Pulmonary artery endothelial cell (primary cell): ENCODE measurements at regions not wholly inside any gene's neighbourhood (a gene's known extent, or its start where the extent isn't known, plus 50 kb on each side); places are given as distances from the start of the nearest gene placed in this dataset.

Source experiments
- DNase-seq: peaks from one replicate; pipeline ENCODE4 v3.0.0-alpha.2; 2011; ENCODE audit warnings: low read depth, low spot score

DNA sequence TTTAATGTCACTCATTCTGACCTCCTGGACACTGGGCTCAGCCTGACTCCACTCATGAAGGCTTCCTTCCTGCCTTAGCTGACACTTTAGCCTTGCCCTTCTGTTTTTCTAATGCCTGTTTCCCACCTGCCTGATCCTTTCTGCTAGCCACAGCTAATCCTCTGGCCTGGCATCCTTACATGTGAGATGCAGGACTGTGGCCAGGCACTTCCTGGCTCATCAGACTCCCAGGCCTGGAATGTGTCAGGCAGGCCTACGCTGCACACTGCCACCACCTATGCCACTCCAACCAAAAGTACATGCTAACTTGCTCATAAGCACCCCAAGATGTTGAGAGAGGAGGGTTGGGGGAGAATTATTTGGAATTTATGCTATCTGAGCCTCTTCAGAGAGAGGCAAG is 138.8 kb upstream of the NALF2 start:
- DNase-seq, result no peak

DNA sequence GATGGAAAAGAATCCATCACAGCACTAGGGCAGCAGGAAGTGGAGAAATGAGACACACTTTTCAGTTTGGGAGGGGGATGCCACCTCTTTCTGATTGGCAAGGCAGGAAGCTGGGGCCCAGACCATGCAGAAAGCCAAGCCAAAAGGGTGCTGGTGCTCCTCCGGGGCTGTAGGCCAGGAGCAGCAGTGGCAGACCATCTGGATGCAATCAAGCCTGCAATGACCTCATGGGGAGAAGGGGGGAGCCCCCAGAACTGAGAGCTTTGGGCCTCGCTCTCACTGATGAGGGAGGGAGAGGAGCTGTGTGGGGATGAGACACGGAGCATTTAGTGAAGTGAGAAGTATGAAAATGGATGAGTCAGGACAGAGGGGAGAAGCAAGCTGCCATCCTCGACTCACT is 141.3 kb upstream of the NALF2 start:
- DNase-seq, result no peak

DNA sequence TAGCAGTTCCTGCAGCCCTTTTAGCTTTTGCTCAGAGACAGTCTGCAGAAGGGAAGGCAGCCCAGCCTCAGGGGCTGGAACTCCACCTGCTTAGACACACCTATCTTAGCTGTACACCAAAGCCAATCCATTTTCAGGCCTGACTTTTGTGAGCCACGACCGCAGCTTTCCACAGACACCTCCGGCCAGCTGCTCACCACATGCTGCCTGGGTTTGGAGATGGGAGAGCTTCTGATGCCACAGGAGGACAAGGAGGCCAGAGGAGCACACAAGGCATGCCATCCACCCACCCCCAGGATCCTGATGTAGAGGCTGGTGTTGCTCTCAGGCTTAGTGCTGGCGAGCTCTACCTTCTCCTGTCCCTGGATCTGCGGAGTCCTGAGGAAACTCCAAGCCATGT is 141.8 kb upstream of the NALF2 start:
- DNase-seq, result no peak

DNA sequence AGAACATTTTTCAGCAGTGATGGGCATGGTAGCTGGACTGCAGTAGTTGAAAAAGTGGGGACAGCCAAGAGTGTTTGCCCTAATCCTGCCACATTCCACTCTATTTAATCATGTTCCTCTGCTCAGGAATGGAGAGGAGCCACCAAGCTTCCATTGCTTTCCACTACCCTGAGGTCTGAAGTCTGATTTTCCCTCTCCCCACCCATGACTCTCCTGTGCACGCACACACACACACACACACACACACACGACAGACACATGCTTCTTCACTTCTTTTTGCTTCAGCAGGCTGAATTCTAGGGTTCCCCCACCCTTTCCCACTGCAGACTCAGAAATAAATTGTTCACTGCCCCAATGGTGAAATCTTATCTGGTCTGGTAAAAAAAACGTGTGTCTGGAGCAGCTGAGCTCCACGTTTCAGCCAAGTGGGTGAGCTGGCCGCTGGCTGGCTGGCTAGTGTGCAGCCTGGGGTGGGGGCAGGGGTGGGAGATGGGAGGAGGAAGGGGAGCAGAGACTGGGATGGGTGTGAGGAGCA is 142.7 kb upstream of the NALF2 start:
- DNase-seq, result no peak

DNA sequence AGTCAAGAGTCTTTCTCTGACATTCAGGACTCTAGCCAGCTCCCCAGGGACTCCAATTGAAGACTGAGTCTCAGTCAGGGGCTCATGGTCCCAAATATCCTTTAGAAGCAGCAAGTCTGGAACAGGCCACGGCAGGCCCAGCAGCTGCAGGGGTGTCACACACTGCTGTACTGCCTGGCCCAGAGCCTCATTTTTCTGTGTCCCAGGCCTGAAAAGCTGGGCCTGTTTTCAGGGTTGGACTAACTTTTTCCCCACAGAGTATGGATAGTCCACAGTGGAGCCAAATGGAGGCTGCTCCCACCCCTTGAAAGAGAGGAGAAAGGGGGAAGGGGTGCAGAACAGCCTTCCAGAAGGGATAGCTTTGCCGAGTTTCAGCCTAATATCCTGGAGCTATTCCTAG is 146.8 kb upstream of the NALF2 start:
- DNase-seq, result no peak

DNA sequence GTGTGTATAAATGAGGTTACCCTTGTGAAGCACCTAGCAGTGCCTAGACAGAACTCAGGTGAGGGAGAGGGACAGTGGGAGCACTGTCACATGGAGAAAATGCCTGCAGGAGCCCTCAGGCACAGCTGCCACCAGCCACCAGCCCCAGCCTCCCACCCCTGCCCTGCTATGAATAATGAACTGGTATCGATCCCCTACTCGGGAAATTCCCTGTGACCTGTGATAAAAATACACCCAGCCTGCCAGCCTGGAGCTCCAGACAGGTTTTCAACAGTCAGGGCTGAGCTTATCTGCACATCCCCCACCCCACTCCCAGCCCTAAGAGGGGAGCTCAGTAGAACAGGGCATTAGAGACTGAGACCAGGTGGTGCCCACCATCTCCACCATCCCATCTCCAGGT is 159.6 kb upstream of the PJA1 start:
- no peak for DNase-seq

DNA sequence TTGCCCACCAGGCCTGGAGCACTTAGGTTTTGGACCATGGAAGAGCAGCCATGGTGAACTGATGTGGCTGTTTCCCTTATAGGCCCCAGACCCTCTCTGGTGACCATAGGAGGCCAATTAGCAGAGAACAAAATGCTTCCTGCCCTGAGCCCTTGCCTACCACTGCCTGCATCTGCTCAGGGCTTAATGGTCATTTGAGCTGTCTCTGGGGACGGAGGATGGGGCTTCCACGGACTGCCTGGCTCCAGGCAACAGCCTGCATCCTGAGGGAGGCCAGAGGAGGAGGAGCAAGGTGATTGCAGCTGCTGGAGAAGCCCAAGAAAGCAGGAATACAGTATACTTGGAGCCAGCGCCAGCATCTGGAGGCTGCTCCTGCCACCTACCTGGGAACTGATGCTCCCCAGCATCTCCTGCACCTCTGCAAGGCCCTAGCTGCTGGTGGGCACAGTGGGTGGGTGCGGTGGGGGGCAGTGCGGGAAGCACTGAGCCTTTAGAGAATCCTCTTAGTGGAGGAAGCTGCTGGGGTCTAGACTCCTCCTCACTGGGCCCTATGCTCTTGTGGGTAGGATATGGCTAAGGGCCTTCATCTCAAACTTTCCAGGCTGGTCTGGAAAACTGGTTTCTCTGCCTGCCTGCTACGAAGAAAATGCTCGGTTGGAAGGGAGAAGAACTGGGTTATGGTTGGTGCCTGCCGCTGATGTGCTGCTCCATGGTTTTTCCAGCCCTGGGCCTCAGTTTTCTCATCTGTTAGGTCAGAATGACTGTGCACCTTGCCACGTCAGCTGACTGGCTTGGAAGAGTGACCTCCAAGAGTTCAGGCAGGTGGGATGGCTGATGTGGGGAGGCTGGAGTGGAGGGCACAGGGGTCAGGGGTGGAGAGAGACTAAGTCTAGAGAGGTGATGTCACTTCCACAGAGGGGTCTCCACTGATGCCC is 158.8 kb upstream of the PJA1 start:
- no peak for DNase-seq

DNA sequence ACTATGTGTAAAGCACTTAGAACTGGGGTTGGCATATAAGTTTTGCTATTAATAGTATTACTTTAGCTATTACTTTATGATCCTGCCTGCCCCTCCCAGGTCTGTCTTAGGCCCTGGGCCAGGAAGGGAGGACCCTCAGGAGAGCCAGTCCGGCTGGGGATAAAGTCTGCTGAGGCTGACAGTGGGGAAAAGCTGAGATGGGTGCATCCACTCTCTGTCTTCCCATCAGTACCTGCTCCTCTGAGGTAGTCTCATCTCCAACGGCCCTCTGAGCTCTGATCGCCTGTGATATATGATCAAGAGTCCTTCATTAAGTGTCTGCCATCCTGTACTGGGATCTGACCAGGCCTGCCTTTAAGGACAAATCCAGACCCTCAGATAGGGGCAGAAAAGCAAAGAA is 156.5 kb upstream of the PJA1 start:
- no peak for DNase-seq

DNA sequence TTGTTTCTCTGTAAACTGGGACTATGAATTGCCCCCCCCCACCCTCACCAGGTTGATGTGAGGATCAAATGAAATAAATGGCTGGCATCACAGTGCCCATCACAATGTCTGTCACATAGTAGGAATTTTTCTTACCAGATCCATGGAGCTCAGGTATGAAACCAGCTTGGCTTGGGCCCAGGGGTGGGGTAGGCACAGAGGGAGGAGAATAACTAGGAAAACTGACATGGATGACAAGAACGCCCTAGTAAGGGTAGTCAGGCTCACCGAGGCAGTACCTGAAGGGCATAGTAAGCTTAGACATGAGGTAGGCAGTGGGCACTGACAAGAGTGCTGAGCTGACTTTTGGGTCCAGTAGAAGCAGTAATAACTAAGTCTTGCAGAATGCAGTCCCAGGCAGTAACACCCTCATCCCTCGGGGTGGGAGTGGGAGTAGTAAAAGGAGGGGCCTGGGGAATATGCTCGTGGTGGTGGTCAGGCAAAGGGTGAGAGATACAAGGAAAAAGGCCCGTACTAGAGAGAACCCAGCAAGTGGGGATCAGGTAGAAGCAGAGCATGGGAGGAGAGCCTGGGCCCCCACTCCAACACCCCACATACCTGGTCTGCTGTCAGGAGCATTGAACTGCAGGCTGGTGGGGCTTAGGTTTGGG is 155.9 kb upstream of the PJA1 start:
- no peak for DNase-seq

DNA sequence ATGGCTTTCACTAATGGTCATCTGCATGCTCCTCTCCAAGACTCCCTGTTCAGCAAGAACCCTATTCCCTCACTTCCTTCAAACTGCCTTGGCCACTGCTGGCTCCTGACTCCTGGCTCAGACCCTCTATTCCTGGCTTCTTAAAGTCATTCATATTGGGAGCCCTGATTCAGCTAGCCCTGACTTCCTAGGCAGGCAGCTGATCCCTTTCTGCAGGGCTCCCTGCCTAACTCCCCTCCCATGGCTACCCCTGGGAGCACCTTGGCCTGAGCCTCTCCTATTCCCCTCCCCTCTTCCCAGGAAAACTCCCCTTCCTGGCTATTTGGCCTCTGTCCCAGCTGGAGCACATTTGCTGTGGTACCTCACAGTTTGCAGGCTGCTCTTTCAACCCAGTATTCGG is 154.9 kb upstream of the PJA1 start:
- no peak for DNase-seq

DNA sequence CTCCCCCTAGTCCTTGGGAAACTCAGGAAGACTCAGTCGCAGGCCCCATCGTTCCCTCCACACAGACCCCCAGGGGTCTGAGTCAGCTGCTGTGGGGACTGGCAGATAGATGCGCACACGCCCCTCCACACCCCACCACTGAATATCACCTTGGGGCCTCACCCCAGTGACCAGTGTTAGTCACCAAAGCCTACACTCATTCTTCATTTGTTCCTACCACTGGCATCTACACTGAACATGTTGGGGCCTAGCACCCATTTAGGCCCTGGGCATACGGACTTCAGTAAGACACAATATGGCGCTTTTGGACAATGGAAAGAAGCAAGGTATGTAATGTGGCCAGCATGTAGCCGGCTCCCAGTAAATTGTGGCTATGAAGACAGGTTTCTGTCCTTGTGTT is 154.1 kb upstream of the PJA1 start:
- DNase-seq, result no peak

DNA sequence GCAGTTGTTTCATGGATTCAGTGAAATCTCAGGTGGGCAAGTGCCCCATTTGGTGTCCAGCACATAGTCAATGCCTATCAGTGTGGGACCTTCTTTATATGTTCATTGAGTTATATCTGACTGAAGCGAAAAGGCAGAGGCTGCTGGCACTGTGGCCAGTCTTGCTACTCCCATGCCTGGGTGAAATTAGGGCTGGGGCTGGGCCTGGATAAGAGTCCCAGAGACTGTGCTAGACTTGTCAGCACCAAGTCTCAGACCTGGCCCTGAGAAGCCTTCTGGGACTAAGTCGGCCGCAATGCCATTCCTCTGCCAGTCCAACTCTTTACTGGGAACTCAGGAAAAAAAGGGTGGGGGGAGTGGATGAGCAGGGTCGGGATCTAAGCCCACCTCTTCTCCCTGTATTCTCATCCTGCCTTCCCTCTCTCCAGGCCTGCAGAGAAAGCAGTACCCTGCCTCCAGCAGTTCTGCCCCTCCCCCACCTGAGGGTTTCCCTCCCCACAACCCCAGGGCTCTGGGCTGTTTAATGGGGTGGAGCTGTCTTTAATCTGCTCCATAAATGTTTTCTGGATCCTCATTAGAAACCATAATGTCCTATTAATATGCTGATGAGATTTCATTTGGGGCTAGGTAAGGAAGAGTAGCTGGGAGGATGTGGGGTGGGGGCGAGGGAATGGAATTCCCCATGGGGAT is 153.5 kb upstream of the PJA1 start:
- DNase-seq, result no peak

DNA sequence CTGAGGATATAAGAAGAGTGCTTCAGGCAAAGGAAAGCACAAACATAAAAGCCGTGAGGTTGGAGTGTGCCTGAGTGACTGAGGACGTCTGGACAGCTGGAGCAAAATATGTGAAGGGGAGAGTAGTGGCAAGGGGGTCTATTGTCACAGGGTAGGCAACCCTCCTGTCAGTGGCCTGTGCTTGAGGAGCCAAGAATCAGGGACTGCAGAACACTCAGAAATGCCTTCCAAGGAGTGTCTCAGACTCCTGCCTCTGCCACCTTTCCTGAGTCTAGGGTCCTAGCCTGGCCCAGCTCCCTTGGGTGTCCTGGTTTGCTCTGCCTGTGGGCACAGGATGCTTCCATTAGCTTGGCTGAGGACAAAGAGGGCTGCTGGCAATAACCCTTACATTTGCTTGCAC is 152.5 kb upstream of the PJA1 start:
- DNase-seq, result no peak

DNA sequence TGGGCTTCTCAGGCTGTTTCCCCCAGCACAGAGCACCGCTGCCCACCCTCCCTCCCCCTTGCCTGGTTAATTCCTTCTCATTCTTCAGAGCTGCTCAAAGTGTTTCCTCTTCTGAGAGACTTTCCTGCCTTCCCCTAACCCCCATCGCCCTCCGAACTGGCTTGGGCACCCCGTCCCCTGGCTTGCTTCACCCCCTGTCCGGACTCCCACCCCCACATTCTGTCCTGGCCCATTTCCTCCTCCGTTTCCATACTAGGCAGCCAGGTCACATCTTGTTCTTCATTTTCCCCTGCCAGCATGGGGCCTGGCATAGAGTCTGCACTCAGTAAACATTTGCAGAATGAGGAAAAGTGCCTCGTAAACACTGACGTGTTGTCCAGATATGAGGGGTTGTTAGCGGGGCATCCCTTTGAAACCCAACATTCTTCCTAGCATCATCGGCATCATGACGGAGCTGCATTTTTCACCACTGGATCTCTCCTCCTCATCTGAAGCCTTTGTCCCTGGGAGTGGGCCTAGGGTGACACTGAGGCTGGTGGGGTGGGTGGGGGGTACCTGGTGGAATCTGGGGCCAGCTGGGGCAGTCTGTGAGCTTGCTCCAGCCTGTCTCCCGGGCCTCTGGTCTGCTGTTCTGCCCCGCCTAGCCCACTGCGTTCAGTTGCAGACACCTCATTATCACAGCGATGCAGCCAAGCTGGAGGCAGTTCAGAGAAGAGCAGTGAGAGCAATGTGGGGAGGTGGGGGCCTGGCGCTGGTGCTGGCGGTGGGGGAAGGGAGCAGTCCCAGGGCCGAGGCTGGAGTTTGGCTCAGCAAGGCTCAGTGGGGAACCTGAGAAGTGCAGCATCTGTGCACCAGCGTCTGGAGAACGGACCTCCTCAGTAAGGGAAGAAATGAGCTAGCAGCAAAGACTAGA is 149.4 kb upstream of the PJA1 start:
- DNase-seq, result no peak

DNA sequence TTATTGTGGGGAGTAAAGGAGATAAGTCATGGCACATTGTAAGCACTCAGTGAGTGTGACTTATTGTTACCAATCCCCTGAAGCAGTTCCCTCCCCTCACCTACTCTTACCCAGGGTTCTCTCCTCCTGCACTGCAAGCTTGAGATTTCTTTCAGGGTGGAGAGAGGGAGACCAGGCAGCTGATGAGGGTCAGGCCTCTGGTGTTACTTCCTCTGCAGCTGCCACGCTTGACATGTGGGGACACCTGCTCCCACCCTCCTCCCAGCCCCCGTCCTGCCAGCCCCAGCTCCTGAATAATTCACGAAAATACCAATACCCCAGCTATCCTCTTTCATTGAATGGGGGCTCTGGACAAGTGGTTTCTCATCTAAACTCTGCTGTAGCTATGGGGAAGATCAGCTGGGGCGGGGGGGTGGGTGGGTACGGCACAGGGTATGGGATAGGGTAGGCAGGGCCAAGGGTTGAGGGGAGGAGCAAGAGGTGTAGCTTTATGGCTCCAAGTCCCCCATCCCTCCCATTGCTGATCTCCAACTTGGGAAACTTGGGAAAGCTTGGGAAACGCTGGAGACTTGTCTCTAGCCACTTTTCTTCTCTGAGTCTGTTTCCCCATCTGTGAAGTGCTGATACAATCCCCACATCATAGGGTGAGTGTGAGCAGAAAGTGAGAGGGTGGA is 148.5 kb upstream of the PJA1 start:
- DNase-seq, result no peak

DNA sequence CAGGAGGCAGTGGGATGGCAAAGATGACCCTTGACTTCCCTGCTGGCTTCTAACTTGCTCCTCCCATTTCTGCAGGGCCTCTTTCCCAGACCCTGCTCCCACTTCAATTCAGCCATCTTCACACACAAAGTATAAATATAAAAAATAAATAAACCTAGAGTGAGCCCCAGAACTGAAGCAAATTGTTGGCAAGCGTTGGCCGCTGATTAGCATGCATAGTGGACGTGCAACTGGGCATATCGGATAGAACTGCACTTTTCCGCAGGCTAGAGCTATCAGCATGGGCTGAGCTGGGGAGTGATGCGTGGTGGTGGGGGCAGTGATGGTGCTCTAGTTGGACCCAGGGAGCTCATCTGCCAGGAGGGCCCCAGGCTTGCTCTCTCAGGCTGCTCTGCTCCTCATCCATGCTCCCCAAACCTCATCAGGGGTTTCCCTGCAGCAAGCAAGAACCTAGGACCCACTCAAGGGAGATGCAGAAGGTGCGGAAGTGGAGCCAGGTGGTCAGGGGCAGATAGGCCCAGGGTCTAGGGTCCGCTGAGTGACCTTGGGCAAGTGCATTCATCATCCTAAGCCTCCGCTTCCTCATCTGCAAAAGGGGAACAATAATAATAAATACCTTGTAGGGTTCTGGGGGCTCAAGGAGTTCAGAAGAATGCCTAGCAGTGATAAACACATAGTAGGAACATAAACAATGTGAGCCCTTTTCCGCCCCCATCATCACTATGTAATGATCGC is 146.8 kb upstream of the PJA1 start:
- DNase-seq, result no peak

DNA sequence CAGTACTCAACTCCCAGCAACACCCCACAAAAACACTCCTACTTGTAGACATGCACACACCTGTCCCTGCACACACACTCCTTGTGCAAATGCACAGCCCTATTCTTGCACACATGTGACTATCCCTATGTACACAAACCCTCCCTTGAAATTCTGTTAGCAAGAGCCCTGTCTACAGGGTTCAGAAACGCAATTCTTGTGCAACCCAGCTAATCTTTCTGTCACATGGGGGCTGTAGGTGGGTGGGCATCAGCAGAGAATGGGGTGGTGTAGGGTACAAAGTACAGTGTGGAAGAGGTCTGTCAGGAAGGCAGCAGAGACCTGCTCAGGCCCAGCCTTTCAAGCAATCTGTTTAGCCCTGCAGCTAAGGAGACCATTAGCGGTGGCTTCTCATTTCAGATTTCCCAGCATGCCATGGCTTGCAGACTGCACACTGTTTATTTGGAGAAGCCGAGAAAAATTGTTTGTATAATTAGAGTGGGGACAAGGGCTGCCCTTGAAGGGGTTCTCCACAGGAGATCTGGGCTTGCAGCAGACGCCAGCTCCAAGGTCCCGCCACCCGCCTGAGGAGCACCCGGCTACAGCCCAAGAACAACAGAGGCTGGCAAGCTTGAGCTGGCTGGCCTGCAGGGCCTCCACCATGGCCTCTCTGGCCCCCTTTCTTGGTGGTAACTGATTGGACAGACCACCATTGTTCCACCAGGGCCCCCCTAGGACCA is 144.0 kb upstream of the PJA1 start:
- no peak for DNase-seq

DNA sequence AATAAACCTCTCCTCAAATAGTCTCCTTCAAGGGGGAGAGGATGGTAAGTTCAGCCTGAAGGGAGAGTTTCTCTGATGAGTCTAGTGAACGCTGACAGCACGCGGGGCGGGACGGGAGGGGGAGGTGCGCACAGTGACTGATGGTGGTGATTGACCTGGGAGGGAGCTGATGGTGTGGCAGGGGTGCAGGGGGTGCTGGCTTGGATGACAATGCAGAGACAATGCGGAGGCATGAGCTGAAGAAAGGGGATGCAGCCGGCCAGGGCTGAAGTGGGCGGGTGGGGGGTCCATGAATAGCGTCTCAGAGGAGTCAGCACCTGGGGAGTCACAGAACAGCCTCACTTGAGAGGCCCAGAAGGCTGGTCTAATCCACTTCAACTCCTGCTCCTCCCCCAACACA is 142.5 kb upstream of the PJA1 start:
- DNase-seq, result no peak

DNA sequence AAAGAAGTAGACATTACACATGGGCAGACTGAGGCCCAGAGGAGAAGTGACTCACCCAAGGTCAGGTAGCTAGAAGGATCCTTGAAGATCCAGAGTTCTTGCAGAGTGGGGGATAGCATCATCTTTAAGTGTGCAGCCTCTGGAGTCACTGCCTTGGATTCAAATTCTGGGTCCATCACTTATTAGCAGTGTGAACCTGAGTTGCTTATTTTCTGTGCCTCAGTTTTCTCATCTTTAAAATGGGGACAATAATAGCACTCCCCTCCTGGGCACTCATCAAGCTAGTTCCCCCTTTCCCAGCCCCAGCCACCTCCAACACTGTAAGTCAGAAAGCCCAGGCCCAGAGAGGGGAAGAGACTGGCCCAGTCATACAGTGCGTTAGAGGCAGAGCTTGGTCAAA is 141.8 kb upstream of the PJA1 start:
- no peak for DNase-seq
